ENCODE measurements at regions not wholly inside any gene's neighbourhood (a gene's known extent, or its start where the extent isn't known, plus 50 kb on each side); places are given as distances from the start of the nearest gene placed in this dataset.

- no peak overlapping the region for H3K9ac ChIP-seq (ENCODE audit: insufficient read depth, low read depth, low read length)
- no peaks in the 10 kb centered on the region for H3K79me2 ChIP-seq (ENCODE audit: insufficient read depth, low read length)
- WGBS (ENCODE audit: low lambda C conversion rate) = 55% methylated on average over 19 of the region's 39 CpGs
- H2AFZ ChIP-seq (ENCODE audit: low read length) = no peak overlapping the region
- no peak overlapping the region for H3K27ac ChIP-seq (ENCODE audit: extremely low read length, insufficient read depth, low read length)
- no peak overlapping the region for H3K4me2 ChIP-seq (ENCODE audit: low read depth, low read length)
- H3K36me3 ChIP-seq (replicated peaks in 1 of 2; ENCODE audit: control insufficient read depth in 1 of 2, insufficient read depth in 2 of 2, low read length in 2 of 2) = no peaks in the 10 kb centered on the region
- intact Hi-C loops (cut with micrococcal nuclease; ENCODE audit: unreplicated experiment) = no loop called here
- H3K27me3 ChIP-seq (ENCODE audit: control insufficient read depth in 1 of 2, insufficient read depth in 2 of 2, low read length in 2 of 2) = peaks cover 2 to 14% of the 10 kb centered on the region in 2 experiments; a peak in 3 of 5 replicates
- no peaks in the 10 kb centered on the region for H3K4me1 ChIP-seq (ENCODE audit: insufficient read depth, low read length)
- in situ Hi-C loops (cut with HindIII; ENCODE audit: extremely low pct_ligation_motif_present, low pct_unique_long_range_greater_than_20kb) = no loop called here
- no peak overlapping the region for H3K4me3 ChIP-seq (replicated peaks in 1 of 3; ENCODE audit: insufficient read depth in 1 of 3, low read depth in 2 of 3, low read length in 3 of 3)
- ATAC-seq (no peak), FAIRE-seq (no peak), DNase-seq (ENCODE audit: low spot score) (no peak)
- H3K9me3 ChIP-seq (ENCODE audit: low read length) = no peaks in the 10 kb centered on the region
- BruUV-seq (replicated peaks) = no TSS peak
- ChIA-PET POLR2A (no interaction called here), CTCF (ENCODE audit: low intra/inter-chr PET ratio, low total read pairs) (no interaction called here)
- H4K20me1 ChIP-seq (ENCODE audit: insufficient read depth, low read length) = no peaks in the 10 kb centered on the region
- TF ChIP-seq ATF6 (CRISPR knock-in tag; conservative IDR thresholded peaks at IDR 0.05) (no peak), MAF1 (CRISPR knock-in tag; IDR thresholded peaks at IDR 0.05; ENCODE audit: borderline replicate concordance) (no peak), FOXC1 (CRISPR knock-in tag; IDR thresholded peaks at IDR 0.05; ENCODE audit: borderline replicate concordance) (no peak), NR2F6 (IDR thresholded peaks at IDR 0.05) (no peak), NR2F6 (CRISPR knock-in tag; IDR thresholded peaks at IDR 0.05) (no peak), ZNF337 (CRISPR knock-in tag; IDR thresholded peaks at IDR 0.05; ENCODE audit: borderline replicate concordance, low read depth) (no peak), THAP11 (CRISPR knock-in tag; IDR thresholded peaks at IDR 0.05) (no peak), BRD4 (CRISPR knock-in tag; IDR thresholded peaks at IDR 0.05) (no peak), GATAD2A (CRISPR knock-in tag; IDR thresholded peaks at IDR 0.05) (no peak), ZNF331 (CRISPR knock-in tag; IDR thresholded peaks at IDR 0.05) (no peak), ZNF780A (CRISPR knock-in tag; IDR thresholded peaks at IDR 0.05) (no peak), ZFP36L2 (CRISPR knock-in tag; IDR thresholded peaks at IDR 0.05) (no peak), TEAD2 (CRISPR knock-in tag; IDR thresholded peaks at IDR 0.05) (no peak), THRA (CRISPR knock-in tag; IDR thresholded peaks at IDR 0.05; ENCODE audit: borderline replicate concordance) (no peak), RBFOX2 (IDR thresholded peaks at IDR 0.05; ENCODE audit: low read depth, low read length) (no peak), ZNF557 (CRISPR knock-in tag; IDR thresholded peaks at IDR 0.05) (no peak), TAF15 (IDR thresholded peaks at IDR 0.05; ENCODE audit: low read depth, low read length, poor library complexity, severe bottlenecking) (no peak)
- TF ChIP-seq, protein P1, sequence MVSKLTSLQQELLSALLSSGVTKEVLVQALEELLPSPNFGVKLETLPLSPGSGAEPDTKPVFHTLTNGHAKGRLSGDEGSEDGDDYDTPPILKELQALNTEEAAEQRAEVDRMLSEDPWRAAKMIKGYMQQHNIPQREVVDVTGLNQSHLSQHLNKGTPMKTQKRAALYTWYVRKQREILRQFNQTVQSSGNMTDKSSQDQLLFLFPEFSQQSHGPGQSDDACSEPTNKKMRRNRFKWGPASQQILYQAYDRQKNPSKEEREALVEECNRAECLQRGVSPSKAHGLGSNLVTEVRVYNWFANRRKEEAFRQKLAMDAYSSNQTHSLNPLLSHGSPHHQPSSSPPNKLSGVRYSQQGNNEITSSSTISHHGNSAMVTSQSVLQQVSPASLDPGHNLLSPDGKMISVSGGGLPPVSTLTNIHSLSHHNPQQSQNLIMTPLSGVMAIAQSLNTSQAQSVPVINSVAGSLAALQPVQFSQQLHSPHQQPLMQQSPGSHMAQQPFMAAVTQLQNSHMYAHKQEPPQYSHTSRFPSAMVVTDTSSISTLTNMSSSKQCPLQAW (CRISPR knock-in tag; IDR thresholded peaks at IDR 0.05) = no peak
Measured at GRCh38 chr7:156104501-156105336, 292.5 kb upstream of the SHH start.

Data from HepG2 (cell line).